22Rv1 (cell line): ENCODE measurements at regions not wholly inside any gene's neighbourhood (a gene's known extent, or its start where the extent isn't known, plus 50 kb on each side); places are given as distances from the start of the nearest gene placed in this dataset.

Experiments
- ZFX ChIP-seq: fragments of 450-650 bp; IDR thresholded peaks from 2 replicates; pipeline ENCODE4 v1.6.1; 2017; ENCODE audit warnings: antibody characterized with exemption, borderline replicate concordance
- TF ChIP-seq, protein P1 (sequence below): fragments of 450-650 bp; IDR thresholded peaks from 2 replicates; pipeline ENCODE4 v1.5.1; 2017; ENCODE audit warnings: mild to moderate bottlenecking

- TF ChIP-seq, protein P1, sequence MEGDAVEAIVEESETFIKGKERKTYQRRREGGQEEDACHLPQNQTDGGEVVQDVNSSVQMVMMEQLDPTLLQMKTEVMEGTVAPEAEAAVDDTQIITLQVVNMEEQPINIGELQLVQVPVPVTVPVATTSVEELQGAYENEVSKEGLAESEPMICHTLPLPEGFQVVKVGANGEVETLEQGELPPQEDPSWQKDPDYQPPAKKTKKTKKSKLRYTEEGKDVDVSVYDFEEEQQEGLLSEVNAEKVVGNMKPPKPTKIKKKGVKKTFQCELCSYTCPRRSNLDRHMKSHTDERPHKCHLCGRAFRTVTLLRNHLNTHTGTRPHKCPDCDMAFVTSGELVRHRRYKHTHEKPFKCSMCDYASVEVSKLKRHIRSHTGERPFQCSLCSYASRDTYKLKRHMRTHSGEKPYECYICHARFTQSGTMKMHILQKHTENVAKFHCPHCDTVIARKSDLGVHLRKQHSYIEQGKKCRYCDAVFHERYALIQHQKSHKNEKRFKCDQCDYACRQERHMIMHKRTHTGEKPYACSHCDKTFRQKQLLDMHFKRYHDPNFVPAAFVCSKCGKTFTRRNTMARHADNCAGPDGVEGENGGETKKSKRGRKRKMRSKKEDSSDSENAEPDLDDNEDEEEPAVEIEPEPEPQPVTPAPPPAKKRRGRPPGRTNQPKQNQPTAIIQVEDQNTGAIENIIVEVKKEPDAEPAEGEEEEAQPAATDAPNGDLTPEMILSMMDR = no peak
- TF ChIP-seq ZFX = no peak
Measured at GRCh38 chr2:10237392-10238321, 65.0 kb upstream of the HPCAL1 start.
